HFF-Myc (cell line): ENCODE measurements at regions not wholly inside any gene's neighbourhood (a gene's known extent, or its start where the extent isn't known, plus 50 kb on each side); places are given as distances from the start of the nearest gene placed in this dataset.

ENCODE experiments used
- DNase-seq: peaks from one replicate; pipeline ENCODE4 v3.0.0-alpha.2; 2011; ENCODE audit warnings: low read depth; ENCODE audit errors: extremely low read depth
- H3K4me3 ChIP-seq: replicated peaks from 2 replicates; pipeline ENCODE4 v1.5.1; 2011; ENCODE audit warnings: low read depth, mild to moderate bottlenecking, control low read depth, low read length
- CTCF ChIP-seq: IDR thresholded peaks from 2 replicates; pipeline ENCODE4 v1.5.1; 2012; ENCODE audit warnings: mild to moderate bottlenecking, low read depth, low read length, control low read depth; ENCODE audit errors: missing control alignments

GRCh38 chr6:168384045-168385036 lies 56.6 kb upstream of the SMOC2 start:
- no peak for TF ChIP-seq CTCF
- no peak for DNase-seq
- H3K4me3 ChIP-seq: no peak overlapping the region

GRCh38 chr6:168385037-168385759 lies 55.8 kb upstream of the SMOC2 start:
- no peak overlapping the region for H3K4me3 ChIP-seq
- TF ChIP-seq CTCF: no peak
- no peak for DNase-seq

GRCh38 chr6:168385858-168386735 lies 54.9 kb upstream of the SMOC2 start:
- DNase-seq: no peak
- no peak for TF ChIP-seq CTCF
- no peak overlapping the region for H3K4me3 ChIP-seq

- DNase-seq: no peak
- H3K4me3 ChIP-seq: no peak overlapping the region
- TF ChIP-seq CTCF: no peak
Measured at GRCh38 chr6:168386973-168387372, 54.0 kb upstream of the SMOC2 start.

- no peak for DNase-seq
- H3K4me3 ChIP-seq: no peak overlapping the region
- TF ChIP-seq CTCF: no peak
Measured at GRCh38 chr6:168387426-168387825, 53.6 kb upstream of the SMOC2 start.

- H3K4me3 ChIP-seq: no peak overlapping the region
- TF ChIP-seq CTCF: no peak
- no peak for DNase-seq
Measured at GRCh38 chr6:168387911-168388310, 53.1 kb upstream of the SMOC2 start.
